GM12864 (cell line): ENCODE measurements at regions not wholly inside any gene's neighbourhood (a gene's known extent, or its start where the extent isn't known, plus 50 kb on each side); places are given as distances from the start of the nearest gene placed in this dataset.

ENCODE experiments used
- DNase-seq: peaks from one replicate; pipeline ENCODE4 v3.0.0-alpha.2; 2011; ENCODE audit warnings: low read depth
- H3K4me3 ChIP-seq: 2 replicates; pipeline ENCODE4 v1.5.1; 2011; ENCODE audit warnings: mild to moderate bottlenecking, low read depth, low read length, control low read depth
- TF ChIP-seq, protein P1 (sequence below): IDR thresholded peaks from 2 replicates; pipeline ENCODE4 v1.5.1; 2011; ENCODE audit warnings: low read depth, mild to moderate bottlenecking, moderate library complexity, low read length, control low read depth, inconsistent platforms; ENCODE audit errors: missing control alignments

DNA sequence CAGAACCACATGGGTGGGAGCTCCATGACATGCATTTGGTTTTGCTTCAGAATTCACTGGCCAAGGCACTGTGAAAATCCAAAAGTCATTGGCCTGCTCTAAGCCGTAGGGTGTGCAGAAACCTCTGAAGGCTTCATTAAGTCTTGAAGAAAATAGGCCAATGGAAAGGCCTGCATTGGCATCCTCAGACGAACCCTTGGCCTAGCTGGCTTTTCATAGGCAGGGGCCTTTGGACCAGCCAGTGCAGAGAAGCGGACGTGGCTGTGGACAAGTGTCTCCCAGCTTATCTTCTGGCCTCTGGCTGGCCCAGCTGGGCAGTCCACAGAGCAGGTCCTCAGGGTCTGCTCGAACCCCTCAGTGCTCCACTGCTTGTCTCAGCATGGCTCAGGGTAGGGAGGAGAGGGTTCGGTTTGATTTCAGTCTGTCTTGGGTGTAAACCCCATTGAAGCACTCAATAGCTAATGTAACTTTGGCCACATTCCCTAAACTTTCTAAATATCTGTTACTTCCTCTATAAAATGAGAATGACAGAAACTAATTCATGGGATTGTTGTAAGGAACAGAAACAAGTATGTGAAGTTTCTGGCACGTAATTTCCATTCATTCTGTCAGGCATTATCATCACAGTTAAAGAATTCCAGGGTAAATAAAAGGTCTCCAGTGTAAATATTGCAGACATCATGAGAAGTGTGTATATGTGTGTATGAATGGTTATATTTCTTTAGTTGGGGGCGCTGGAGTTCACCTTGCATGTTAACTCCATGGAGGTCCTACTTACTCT is 125.5 kb downstream of the TFCP2L1 start:
- no peak for DNase-seq
- H3K4me3 ChIP-seq: no peak overlapping the region
- TF ChIP-seq, protein P1, sequence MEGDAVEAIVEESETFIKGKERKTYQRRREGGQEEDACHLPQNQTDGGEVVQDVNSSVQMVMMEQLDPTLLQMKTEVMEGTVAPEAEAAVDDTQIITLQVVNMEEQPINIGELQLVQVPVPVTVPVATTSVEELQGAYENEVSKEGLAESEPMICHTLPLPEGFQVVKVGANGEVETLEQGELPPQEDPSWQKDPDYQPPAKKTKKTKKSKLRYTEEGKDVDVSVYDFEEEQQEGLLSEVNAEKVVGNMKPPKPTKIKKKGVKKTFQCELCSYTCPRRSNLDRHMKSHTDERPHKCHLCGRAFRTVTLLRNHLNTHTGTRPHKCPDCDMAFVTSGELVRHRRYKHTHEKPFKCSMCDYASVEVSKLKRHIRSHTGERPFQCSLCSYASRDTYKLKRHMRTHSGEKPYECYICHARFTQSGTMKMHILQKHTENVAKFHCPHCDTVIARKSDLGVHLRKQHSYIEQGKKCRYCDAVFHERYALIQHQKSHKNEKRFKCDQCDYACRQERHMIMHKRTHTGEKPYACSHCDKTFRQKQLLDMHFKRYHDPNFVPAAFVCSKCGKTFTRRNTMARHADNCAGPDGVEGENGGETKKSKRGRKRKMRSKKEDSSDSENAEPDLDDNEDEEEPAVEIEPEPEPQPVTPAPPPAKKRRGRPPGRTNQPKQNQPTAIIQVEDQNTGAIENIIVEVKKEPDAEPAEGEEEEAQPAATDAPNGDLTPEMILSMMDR: no peak

DNA sequence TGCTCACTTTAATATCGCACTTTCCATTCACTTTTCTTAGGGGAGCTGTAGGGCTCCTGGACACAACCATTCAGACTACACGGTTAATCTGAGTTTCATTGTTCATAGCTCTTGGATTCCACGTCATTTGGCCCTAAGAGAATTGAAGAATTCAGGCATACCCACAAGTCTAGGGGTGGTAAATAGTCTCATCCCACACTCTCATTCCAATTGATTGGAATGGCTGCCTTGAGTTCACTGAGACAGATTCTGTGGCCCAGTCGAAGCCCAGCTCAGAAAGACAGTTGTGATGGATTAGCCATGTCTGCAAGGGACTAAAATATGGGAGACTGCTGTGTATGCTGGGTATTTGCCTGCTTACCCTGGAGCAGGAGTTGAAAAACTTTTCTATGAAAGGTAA is 124.6 kb downstream of the TFCP2L1 start:
- no peak for DNase-seq
- no peak overlapping the region for H3K4me3 ChIP-seq
- TF ChIP-seq, protein P1: no peak

DNA sequence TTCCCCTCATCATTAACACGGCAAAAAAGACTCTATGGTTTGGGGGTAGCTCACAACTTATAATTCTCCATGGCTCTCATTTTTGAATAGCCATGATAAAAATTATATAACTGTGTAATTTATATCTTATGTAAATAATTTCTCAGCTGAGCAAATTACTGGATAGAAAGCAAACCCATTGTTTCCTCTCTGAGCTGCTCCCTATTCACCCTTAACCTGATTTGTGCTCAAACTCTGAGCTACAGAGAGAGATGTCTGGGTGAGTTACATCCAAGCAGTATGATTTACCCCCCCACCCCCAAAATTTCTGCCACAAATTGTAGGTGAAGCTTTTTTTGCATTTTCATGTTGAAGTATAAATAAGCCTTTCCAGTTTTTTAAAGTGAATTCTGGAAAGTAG is 123.7 kb downstream of the TFCP2L1 start:
- DNase-seq: no peak
- no peak overlapping the region for H3K4me3 ChIP-seq
- TF ChIP-seq, protein P1: no peak

DNA sequence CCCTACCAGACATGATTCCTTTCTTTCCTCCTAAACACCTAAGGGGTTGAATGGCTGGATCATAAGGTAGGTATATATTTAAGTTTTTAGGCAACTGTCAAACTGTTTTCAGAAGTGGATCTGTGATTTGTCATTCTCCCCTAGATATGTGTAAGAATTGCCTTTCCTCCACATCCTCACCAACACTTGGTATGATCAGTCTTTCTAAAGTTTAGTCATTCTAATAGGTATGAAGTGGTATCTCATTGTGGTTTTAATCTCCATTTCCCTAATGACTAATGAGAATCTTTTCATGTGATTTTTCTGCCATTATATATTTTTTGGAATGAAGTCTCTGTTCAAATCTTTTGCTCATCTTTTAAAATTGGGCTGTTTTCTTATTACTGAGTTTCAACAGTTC is 122.1 kb downstream of the TFCP2L1 start:
- DNase-seq: no peak
- no peak overlapping the region for H3K4me3 ChIP-seq
- TF ChIP-seq, protein P1: no peak

DNA sequence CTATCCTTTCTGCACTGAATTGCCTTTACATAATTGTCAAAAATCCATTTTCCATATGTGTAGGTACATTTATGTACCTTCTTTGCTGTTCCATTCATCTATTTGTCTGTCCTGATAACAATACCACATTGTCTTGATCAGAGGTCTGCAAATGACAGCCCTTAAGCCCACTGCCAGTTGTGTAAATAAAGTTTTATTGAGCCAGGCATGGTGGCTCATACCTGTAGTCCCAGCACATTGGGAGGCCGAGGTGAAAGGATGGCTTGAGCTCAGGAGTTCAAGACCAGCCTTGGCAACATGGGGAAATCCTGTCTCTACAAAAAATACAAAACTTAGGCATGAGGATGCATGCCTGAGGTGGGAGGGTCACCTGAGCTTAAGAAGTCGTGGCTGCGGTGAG is 121.0 kb downstream of the TFCP2L1 start:
- H3K4me3 ChIP-seq: no peak overlapping the region
- no peak for DNase-seq
- TF ChIP-seq, protein P1: no peak

DNA sequence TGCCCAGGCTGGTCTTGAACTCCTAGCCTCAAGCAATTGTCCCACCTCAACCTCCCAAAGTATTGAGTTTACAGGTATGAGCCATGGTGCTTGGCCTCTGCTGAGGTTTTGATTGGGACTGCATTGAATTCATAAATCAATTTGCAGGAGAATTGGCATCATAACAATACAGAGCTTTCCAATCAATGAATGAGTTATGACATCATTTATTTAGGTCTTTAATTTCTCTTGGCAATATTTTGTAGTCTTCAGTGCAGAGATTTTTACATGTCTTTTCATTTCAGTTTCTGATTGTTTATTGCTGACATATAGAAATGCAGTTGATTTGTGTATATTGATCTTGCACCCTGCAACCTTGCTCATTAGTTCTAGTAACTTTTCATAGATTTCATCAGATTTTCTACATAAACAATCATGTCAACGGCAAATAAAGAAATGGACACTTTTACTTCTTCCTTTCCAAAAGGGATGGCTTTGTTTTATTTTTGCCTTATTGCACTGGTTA is 119.9 kb downstream of the TFCP2L1 start:
- TF ChIP-seq, protein P1: no peak
- H3K4me3 ChIP-seq: no peak overlapping the region
- DNase-seq: no peak
